Tibial artery (tissue), 4 donors: ENCODE measurements at regions not wholly inside any gene's neighbourhood (a gene's known extent, or its start where the extent isn't known, plus 50 kb on each side); places are given as distances from the start of the nearest gene placed in this dataset.

ENCODE experiments used
- DNase-seq, 2 donors: peaks; one replicate each; pipeline ENCODE4 v3.0.0-alpha.2; 2019
- H3K27ac ChIP-seq, 2 donors: fragments of 200-600 bp; sonication (generic) in 1 of 2; 1 replicate in 1 of 2; 2 replicates in 1 of 2; pipeline ENCODE4 v1.5.1; 2018 to 2019; ENCODE audit warnings: mild to moderate bottlenecking in 1 of 2
- H3K27me3 ChIP-seq, 2 donors: fragments of 200-600 bp; sonication (generic) in 1 of 2; one replicate each; pipeline versions ENCODE4 v1.5.1 to v1.6.0; 2016 to 2019
- H3K36me3 ChIP-seq, 3 donors: fragments of 200-600 bp; sonication (generic) in 2 of 3; one replicate each; pipeline ENCODE4 v1.5.1; 2016 to 2019; ENCODE audit warnings: mild to moderate bottlenecking in 2 of 3
- H3K4me1 ChIP-seq, 4 donors: fragments of 200-600 bp; sonication (generic) in 2 of 4; 1 replicate in 3 of 4; 2 replicates in 1 of 4; pipeline ENCODE4 v1.5.1; 2016 to 2019
- H3K4me3 ChIP-seq, 2 donors: fragments of 200-600 bp; sonication (generic) in 1 of 2; 1 replicate in 1 of 2; 2 replicates in 1 of 2; pipeline ENCODE4 v1.5.1; 2018 to 2019; ENCODE audit warnings: mild to moderate bottlenecking in 2 of 2
- H3K9me3 ChIP-seq, 3 donors: fragments of 200-600 bp; sonication (generic) in 1 of 3; one replicate each; pipeline ENCODE4 v1.5.1; 2016 to 2019
- intact Hi-C: fragments of 100-400 bp; cut with DNase I; formaldehyde crosslinking; loops from one replicate; pipeline ENCODE4 v1.15.0; 2023; ENCODE audit warnings: low total_unique reads
- TF ChIP-seq, protein P1 (sequence below), 2 experiments: fragments of 200-600 bp in 1 of 2; fragments of 450-650 bp in 1 of 2; IDR thresholded peaks; one replicate each; pipeline ENCODE4 v1.5.1; 2017 to 2019; ENCODE audit warnings: antibody characterized with exemption in 2 of 2, mild to moderate bottlenecking in 1 of 2, moderate library complexity in 1 of 2

DNA sequence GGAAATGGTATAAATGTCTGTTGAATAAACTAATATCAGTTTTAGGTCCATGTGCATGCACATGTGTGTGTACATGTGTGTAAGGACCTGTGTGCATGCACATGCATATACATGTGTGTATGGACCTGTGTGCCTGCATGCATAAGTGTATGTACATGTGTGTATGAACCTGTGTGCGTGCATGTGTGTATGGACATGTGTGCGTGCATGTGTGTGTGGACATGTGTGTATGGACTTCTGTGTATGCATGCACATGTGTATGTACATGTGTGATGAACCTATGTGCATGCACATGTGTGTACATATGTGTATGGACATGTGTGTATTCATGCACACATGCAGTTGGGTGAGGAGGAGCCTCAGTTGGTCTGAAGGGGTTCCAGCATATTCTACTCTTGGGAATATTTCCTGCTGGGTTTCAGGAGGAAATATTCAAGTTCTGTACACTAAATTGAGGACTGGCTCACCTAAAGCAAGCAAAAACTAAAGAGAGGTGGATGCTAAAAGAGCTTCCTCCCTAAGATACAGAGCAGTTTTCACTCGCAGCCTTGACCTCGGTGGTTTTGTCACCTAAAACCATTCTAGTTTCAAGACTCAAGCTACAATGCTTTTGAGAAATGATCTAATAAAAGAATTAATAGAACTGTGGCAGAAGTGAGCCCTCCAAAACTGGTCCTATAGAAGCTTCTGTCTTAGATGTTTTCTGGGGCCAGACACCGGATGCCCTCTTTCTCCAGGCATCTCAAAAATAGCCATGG, 742.8 kb downstream of the MAFB start:
- H3K4me1 ChIP-seq, result peaks cover 0 to 3% (median 0%) of the 10 kb centered on the region in 4 donors
- H3K36me3 ChIP-seq, result no peaks in the 10 kb centered on the region
- TF ChIP-seq, protein P1, sequence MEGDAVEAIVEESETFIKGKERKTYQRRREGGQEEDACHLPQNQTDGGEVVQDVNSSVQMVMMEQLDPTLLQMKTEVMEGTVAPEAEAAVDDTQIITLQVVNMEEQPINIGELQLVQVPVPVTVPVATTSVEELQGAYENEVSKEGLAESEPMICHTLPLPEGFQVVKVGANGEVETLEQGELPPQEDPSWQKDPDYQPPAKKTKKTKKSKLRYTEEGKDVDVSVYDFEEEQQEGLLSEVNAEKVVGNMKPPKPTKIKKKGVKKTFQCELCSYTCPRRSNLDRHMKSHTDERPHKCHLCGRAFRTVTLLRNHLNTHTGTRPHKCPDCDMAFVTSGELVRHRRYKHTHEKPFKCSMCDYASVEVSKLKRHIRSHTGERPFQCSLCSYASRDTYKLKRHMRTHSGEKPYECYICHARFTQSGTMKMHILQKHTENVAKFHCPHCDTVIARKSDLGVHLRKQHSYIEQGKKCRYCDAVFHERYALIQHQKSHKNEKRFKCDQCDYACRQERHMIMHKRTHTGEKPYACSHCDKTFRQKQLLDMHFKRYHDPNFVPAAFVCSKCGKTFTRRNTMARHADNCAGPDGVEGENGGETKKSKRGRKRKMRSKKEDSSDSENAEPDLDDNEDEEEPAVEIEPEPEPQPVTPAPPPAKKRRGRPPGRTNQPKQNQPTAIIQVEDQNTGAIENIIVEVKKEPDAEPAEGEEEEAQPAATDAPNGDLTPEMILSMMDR (IDR thresholded peaks at IDR 0.05), result no peak
- no peak for DNase-seq
- H3K27ac ChIP-seq, result no peak overlapping the region
- no peaks in the 10 kb centered on the region for H3K9me3 ChIP-seq
- intact Hi-C loops, result no loop called here
- no peaks in the 10 kb centered on the region for H3K27me3 ChIP-seq
- H3K4me3 ChIP-seq, result no peak overlapping the region

DNA sequence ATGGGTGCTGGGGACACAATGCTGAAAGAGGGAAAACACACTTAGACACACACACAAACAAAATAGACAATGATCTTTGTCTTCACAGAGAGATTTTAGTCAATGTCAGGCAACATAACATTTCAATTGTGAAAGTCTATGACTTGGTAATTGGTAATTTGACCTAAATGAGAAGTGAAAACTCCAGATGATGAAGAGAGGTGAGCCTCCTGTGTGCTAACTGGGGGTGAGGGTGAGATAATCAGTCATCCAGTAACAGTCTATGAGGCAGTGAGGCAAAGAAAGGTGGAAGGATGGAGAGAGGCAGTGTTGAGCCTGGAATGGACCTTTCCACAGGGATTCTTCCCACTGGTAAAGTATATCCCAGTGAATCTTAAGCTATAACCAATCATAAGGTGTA, 744.2 kb downstream of the MAFB start:
- H3K27me3 ChIP-seq, result no peaks in the 10 kb centered on the region
- no peaks in the 10 kb centered on the region for H3K36me3 ChIP-seq
- TF ChIP-seq, protein P1 (IDR thresholded peaks at IDR 0.05), result no peak
- intact Hi-C loops, result no loop called here
- H3K27ac ChIP-seq, result no peak overlapping the region
- H3K4me3 ChIP-seq, result no peak overlapping the region
- H3K4me1 ChIP-seq, result peaks cover 0 to 3% (median 0%) of the 10 kb centered on the region in 4 donors
- no peak for DNase-seq
- H3K9me3 ChIP-seq, result no peaks in the 10 kb centered on the region

DNA sequence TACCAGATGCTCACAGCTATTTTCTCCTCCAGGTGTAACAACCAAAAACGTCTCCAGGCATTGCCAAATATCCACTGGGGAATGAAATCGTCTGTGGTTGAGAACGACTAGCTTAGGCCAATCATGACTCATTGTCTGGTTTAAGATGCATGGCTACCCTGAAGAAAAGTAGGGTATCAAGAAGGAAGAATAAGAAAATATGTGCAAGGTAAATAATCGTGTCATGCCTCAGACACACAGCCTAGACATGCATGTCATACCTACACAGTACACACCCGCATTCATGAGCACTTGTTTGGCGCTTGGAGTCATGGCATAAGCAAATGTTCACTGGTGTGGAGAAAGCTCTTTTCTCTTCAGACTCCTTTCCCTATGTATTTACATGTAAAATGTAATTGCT, 745.7 kb downstream of the MAFB start:
- Histone ChIP-seq H3K36me3 (no peaks in the 10 kb centered on the region), H3K4me3 (no peak overlapping the region), H3K4me1 (peaks cover 0 to 3% (median 0%) of the 10 kb centered on the region in 4 donors), H3K9me3 (no peaks in the 10 kb centered on the region), H3K27ac (no peak overlapping the region), H3K27me3 (no peaks in the 10 kb centered on the region)
- no peak for DNase-seq
- TF ChIP-seq, protein P1 (IDR thresholded peaks at IDR 0.05), result no peak
- intact Hi-C loops, result no loop called here

DNA sequence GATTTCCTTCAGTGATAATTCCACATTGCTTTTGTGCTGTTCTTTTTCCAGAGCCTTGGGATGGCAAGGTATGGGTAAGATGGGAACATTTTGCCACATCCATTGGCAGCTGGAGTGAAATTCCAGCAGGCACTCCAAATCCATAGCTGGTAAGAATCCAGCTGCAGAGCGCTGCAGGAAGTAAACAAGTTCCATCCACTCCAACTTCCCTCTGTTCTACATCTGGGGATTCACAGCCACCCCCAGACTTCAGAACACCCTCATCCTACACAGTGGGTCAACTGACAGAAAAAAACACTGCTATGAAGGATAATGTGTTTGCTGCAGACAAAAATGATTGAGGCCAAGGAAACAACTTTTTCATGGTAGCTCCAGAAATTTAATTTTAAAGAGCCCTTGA, 747.8 kb downstream of the MAFB start:
- Histone ChIP-seq H3K27ac (no peak overlapping the region), H3K36me3 (no peaks in the 10 kb centered on the region)
- intact Hi-C loops, result no loop called here

DNA sequence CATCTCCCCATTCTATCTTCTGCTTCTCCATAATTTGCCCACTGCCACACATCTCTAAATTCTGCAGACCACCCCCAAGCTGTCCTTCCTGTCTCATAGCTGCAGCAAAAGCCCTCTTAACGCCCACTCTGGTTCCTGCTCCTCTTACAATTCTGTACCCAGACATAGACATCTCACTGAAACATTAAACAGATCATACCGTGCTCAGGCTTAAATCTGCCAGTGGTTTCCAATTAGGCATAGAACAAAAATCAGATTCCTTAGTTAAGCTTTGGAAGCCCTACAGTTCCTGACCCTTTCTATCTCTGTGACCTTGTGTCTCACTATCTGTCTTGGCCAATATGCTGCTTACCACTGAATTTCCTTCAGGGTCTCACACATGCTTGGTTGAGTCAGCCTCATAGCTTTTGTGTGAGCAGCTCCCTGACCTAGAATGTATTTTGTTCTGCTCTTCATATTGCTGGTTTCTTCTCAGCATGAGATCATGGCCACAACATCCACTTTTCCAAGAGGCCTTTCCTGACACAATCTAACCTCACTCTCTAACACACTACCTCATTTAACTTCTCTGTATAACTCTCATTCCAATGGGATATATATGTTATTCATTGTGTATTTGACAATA, 749.7 kb downstream of the MAFB start:
- Histone ChIP-seq H3K36me3 (no peaks in the 10 kb centered on the region), H3K27ac (no peak overlapping the region), H3K9me3 (no peaks in the 10 kb centered on the region), H3K4me1 (peaks cover 0 to 3% (median 0%) of the 10 kb centered on the region in 4 donors), H3K27me3 (no peaks in the 10 kb centered on the region), H3K4me3 (no peak overlapping the region)
- intact Hi-C loops, result no loop called here
- DNase-seq, result no peak
- TF ChIP-seq, protein P1 (IDR thresholded peaks at IDR 0.05), result no peak

More for the DNA sequence above, 747.8 kb downstream of the MAFB start:
- Histone ChIP-seq H3K4me1 (peaks cover 0 to 3% (median 0%) of the 10 kb centered on the region in 4 donors), H3K4me3 (no peak overlapping the region), H3K9me3 (no peaks in the 10 kb centered on the region), H3K27me3 (no peaks in the 10 kb centered on the region)
- peak in 1 of 2 donors; percentile 25 for DNase-seq
- TF ChIP-seq, protein P1 (IDR thresholded peaks at IDR 0.05), result no peak
